ENCODE measurements at regions not wholly inside any gene's neighbourhood (a gene's known extent, or its start where the extent isn't known, plus 50 kb on each side); places are given as distances from the start of the nearest gene placed in this dataset.

GRCh38 chr12:125193376-125194152 lies 128.3 kb downstream of the AACS start:
- DNase-seq (ENCODE audit: low spot score) = no peak

DNA sequence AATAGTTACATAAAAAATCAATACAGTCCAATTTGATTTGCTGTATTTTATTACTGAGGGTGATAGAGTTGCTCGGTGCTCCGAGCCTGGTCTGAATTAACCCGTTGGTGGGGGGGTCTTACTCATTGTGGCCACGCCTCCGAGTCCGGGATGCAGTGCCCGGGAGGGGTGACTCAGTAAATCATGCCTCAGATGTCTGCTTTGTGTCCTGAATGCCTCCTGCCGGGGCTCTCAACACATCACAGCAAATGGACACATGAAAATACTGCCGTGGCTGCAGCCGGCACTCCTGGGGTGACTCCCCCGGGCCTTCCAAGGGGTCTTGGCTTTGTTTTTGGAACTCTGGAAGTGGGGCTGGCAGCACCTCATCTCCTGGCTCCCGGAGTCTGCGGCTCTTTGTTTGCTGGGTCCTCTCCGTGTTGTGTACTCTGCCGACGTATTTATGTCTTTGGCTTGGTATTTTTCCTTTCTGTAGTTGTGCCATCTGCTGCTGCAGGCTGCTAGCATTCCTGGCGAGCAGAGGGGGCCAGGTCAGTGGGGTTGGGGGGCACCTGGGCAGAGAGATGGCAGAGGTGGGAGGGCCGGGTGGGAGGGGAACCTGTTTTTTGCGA lies 129.0 kb downstream of the AACS start:
- DNase-seq (ENCODE audit: low spot score) = no peak

DNA sequence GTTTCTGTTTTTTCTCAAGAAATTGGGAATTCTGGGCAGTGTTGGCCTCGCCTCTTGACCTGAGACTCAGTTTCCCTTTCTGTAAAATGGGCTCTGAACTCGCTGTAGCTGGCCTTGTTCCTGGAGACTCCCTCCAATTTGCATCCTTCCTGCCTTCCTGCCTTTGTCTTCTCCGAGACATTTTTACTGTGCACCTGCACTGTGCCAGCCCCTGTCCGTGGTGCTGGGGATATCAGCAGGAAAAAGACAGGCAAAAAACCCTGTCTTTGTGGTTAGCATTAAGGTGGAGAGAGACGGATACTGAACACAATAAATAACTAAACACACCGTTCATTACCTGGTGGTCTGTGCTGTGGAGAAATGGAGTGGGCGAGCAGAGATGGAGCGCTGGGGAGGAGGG lies 129.8 kb downstream of the AACS start:
- DNase-seq (ENCODE audit: low spot score) = no peak

GRCh38 chr12:125197326-125197725 lies 132.1 kb downstream of the AACS start:
- no peak for DNase-seq (ENCODE audit: low spot score)

GRCh38 chr12:125198652-125199051 lies 133.4 kb downstream of the AACS start:
- DNase-seq (ENCODE audit: low spot score) = no peak

GRCh38 chr12:125201090-125201489 lies 135.9 kb downstream of the AACS start:
- no peak for DNase-seq (ENCODE audit: low spot score)

DNA sequence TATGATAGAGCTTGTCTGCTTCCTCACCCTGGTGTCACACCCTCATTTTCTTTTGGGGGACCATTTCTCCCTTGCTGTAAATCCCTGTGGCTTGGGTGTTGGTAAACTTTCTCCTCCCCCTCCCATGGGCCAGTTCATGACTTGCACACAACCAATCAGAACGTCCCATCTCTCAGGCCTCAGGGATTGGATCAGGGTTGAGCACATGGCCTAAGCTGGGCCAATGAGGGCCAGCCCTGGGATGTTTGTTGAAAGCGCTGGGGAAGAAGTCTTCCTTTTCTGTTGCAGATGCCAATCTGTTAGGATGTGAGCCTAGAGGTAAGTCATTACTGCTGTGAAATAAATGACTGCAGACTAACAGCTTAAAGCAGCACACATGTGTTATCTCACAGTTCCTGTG lies 136.7 kb downstream of the AACS start:
- DNase-seq (ENCODE audit: low spot score) = peak; percentile 30

GRCh38 chr12:125202421-125202820 lies 137.2 kb downstream of the AACS start:
- no peak for DNase-seq (ENCODE audit: low spot score)

GRCh38 chr12:125203145-125203765 lies 138.0 kb downstream of the AACS start:
- peak; percentile 63 for DNase-seq (ENCODE audit: low spot score)

DNA sequence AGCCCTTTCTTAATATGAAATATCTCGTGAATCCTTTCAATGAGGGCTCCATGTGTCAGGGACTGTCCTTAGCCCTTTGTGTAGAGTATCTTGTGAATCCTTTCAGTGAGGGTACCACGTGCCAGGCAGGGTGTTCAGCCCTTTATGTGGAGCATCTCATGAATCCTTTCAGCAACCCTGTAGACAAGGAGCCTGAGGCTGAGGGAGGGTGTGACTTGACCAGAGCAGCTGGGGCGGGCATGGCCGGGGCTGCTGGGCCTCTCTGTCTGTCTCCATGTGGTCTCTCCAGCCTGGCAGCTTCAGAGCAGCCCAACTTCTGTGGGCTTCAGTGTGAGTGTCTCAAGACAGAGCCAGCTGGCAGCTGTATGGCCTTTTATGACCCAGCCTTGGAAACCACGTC lies 140.2 kb downstream of the AACS start:
- DNase-seq (ENCODE audit: low spot score) = no peak

GRCh38 chr12:125206711-125207110 lies 141.5 kb downstream of the AACS start:
- no peak for DNase-seq (ENCODE audit: low spot score)

- DNase-seq (ENCODE audit: low spot score) = no peak
Observed at GRCh38 chr12:125208334-125208733, 143.1 kb downstream of the AACS start.

DNA sequence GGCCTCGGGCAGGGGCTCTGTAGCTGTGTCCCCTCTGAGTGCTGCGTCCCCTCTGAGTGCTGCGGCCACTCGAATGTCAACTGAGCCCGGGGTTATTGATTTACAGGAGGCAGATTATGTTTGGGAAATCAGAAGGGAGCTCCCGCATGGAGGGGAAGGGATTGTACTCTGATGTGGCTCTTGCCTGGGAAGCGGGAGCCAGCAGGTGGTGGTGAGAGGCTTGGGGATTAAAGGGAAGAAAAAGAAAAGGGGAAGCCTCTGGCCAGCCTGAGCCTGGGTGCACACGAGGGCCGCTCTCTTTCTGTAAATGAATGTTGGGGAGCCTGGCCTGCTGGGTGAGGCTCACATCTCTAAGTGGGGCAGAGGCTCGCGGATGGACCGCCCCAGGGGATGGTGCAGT lies 143.7 kb downstream of the AACS start:
- DNase-seq (ENCODE audit: low spot score) = no peak

DNA sequence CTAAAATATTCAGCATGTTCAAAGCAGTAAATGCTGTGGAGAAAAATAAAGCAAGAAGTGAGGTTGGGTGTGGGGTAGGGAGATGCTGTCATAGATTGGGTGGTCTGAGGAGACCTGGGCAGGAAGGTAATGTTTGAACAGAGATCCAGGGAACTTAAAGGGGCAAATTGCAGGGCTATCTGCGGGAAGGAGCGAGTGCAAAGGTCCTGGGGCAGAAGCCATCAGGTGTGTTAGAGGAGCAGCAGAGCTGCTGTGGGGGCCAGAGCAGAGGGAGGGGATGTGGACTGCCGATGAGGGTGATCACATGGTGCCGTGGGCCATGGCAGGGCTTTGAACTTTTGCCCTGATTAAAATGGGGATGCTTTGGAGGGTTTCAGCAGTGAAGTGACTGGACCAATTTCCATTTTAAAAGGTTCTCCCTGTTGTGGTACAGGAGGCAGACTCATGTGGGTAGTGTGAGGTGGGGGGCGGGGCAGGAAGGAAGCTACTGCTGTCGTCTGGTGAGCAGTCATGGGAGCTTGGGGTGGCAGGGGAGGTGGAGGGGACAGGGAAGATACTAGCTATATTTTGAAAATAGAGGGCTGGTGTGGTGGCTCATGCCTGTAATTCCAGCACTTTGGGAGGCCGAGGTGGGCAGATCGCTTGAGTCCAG lies 145.0 kb downstream of the AACS start:
- DNase-seq (ENCODE audit: low spot score) = no peak

GRCh38 chr12:125211464-125211863 lies 146.2 kb downstream of the AACS start:
- DNase-seq (ENCODE audit: low spot score) = no peak

GRCh38 chr12:125214289-125214688 lies 149.1 kb downstream of the AACS start:
- no peak for DNase-seq (ENCODE audit: low spot score)

DNA sequence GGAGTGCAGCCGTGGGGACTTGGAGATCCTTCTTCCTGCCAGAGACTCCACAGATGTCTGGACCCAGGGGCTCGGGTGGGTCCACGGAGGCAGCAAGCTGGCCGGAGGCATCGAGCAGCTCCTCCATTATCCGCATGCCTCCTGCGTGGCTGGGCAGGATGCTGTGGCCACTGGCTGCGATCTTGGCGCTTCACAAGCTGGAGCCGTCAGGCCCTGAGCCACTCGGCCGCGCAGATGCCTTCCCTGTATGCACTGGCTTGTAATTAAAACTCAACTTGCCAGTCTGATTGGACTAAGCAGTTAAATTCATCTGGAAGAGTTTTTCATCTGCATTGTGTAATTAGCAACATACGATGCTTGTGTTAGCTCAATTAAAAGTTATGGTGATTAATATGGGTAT lies 151.5 kb downstream of the AACS start:
- no peak for DNase-seq (ENCODE audit: low spot score)

- DNase-seq (ENCODE audit: low spot score) = no peak
Observed at GRCh38 chr12:125217308-125217707, 152.1 kb downstream of the AACS start.

DNA sequence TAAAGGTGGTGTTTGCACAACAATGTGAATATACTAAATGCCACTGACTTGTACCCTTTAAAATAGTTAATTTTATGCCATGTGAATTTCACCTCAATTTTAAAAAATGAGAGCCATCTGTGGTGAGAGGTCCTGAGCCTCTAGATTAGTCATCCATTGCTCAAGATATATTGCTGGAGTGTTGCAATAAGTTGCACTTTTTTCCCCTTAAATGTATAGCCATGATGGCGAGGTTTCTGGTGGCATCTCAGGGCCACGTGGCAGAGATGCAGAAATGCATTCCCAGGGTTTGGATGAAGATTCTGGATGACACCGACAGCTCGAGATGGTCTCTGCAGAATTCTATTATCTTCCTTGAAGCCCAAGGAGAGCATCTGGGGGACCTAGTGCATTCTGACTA lies 153.7 kb downstream of the AACS start:
- no peak for DNase-seq (ENCODE audit: low spot score)

- no peak for DNase-seq (ENCODE audit: low spot score)
Observed at GRCh38 chr12:125220404-125221273, 155.4 kb downstream of the AACS start.

- DNase-seq (ENCODE audit: low spot score) = no peak
Observed at GRCh38 chr12:125221602-125222001, 156.4 kb downstream of the AACS start.

- peak; percentile 10 for DNase-seq (ENCODE audit: low spot score)
Observed at GRCh38 chr12:125222876-125223275, 157.6 kb downstream of the AACS start.

Measured in NAMALWA (cell line).